ENCODE measurements at regions not wholly inside any gene's neighbourhood (a gene's known extent, or its start where the extent isn't known, plus 50 kb on each side); places are given as distances from the start of the nearest gene placed in this dataset.

- Mint-ChIP-seq H3K4me1 (no peaks in the 10 kb centered on the region), H3K27me3 (ENCODE audit: low read depth) (no peaks in the 10 kb centered on the region), H3K9me3 (peaks cover 5% of the 10 kb centered on the region), H3K27ac (no peak overlapping the region), H3K36me3 (ENCODE audit: low read depth) (no peaks in the 10 kb centered on the region), H3K4me3 (no peak overlapping the region)
- no peak for TF ChIP-seq CTCF (IDR thresholded peaks at IDR 0.05; ENCODE audit: unreplicated experiment in 3 of 3)
Measured at GRCh38 chr18:73007915-73008308, 140.1 kb upstream of the NETO1 start.

- Mint-ChIP-seq H3K9me3 (peaks cover 5% of the 10 kb centered on the region), H3K27ac (no peak overlapping the region), H3K4me3 (no peak overlapping the region), H3K27me3 (ENCODE audit: low read depth) (no peaks in the 10 kb centered on the region), H3K4me1 (no peaks in the 10 kb centered on the region), H3K36me3 (ENCODE audit: low read depth) (no peaks in the 10 kb centered on the region)
- no peak for TF ChIP-seq CTCF (IDR thresholded peaks at IDR 0.05; ENCODE audit: unreplicated experiment in 3 of 3)
Measured at GRCh38 chr18:73007195-73007914, 139.6 kb upstream of the NETO1 start.

GRCh38 chr18:73006331-73006730 is 138.5 kb upstream of the NETO1 start:
- TF ChIP-seq CTCF (IDR thresholded peaks at IDR 0.05; ENCODE audit: unreplicated experiment in 3 of 3): no peak
- no peak overlapping the region for H3K27ac Mint-ChIP-seq
- H3K4me1 Mint-ChIP-seq: no peaks in the 10 kb centered on the region
- no peaks in the 10 kb centered on the region for H3K36me3 Mint-ChIP-seq (ENCODE audit: low read depth)
- no peak overlapping the region for H3K4me3 Mint-ChIP-seq
- no peaks in the 10 kb centered on the region for H3K27me3 Mint-ChIP-seq (ENCODE audit: low read depth)
- peaks cover 5% of the 10 kb centered on the region for H3K9me3 Mint-ChIP-seq

- no peaks in the 10 kb centered on the region for H3K36me3 Mint-ChIP-seq (ENCODE audit: low read depth)
- H3K4me3 Mint-ChIP-seq: no peak overlapping the region
- no peaks in the 10 kb centered on the region for H3K9me3 Mint-ChIP-seq
- no peak for TF ChIP-seq CTCF (IDR thresholded peaks at IDR 0.05; ENCODE audit: unreplicated experiment in 3 of 3)
- no peaks in the 10 kb centered on the region for H3K27me3 Mint-ChIP-seq (ENCODE audit: low read depth)
- H3K27ac Mint-ChIP-seq: no peak overlapping the region
- no peaks in the 10 kb centered on the region for H3K4me1 Mint-ChIP-seq
Measured at GRCh38 chr18:73004260-73004659, 136.5 kb upstream of the NETO1 start.

GRCh38 chr18:72999971-73000607 is 132.3 kb upstream of the NETO1 start:
- no peak overlapping the region for H3K27ac Mint-ChIP-seq
- H3K27me3 Mint-ChIP-seq (ENCODE audit: low read depth): no peaks in the 10 kb centered on the region
- no peaks in the 10 kb centered on the region for H3K36me3 Mint-ChIP-seq (ENCODE audit: low read depth)
- peaks cover 3% of the 10 kb centered on the region for H3K9me3 Mint-ChIP-seq
- H3K4me3 Mint-ChIP-seq: no peak overlapping the region
- no peak for TF ChIP-seq CTCF (IDR thresholded peaks at IDR 0.05; ENCODE audit: unreplicated experiment in 3 of 3)
- no peaks in the 10 kb centered on the region for H3K4me1 Mint-ChIP-seq

GRCh38 chr18:72995558-72995957 is 127.8 kb upstream of the NETO1 start:
- H3K4me3 Mint-ChIP-seq: no peak overlapping the region
- H3K36me3 Mint-ChIP-seq (ENCODE audit: low read depth): no peaks in the 10 kb centered on the region

More at GRCh38 chr18:72995558-72995957, 127.8 kb upstream of the NETO1 start:
- H3K4me1 Mint-ChIP-seq: no peaks in the 10 kb centered on the region
- no peak overlapping the region for H3K27ac Mint-ChIP-seq
- TF ChIP-seq CTCF (IDR thresholded peaks at IDR 0.05; ENCODE audit: unreplicated experiment in 3 of 3): no peak
- H3K9me3 Mint-ChIP-seq: peaks cover 3% of the 10 kb centered on the region
- H3K27me3 Mint-ChIP-seq (ENCODE audit: low read depth): no peaks in the 10 kb centered on the region

Measured in nephron (organoid).